Endodermal cell (in vitro differentiated cells): ENCODE measurements at regions not wholly inside any gene's neighbourhood (a gene's known extent, or its start where the extent isn't known, plus 50 kb on each side); places are given as distances from the start of the nearest gene placed in this dataset.
"Not testable (repeated sequence)": the region's sequence is repeated elsewhere in the genome, so short reads cannot be mapped to it uniquely, and the experiment has no call there.

Experiments
- DNase-seq: peaks from one replicate; pipeline ENCODE4 v3.0.0-alpha.2; 2017
- H3K27ac ChIP-seq: 2 replicates; pipeline ENCODE4 v1.5.1; 2013; ENCODE audit warnings: mild to moderate bottlenecking, low read depth, low read length, moderate library complexity
- H3K27me3 ChIP-seq: 2 replicates; pipeline ENCODE4 v1.6.1; 2013; ENCODE audit warnings: mild to moderate bottlenecking, low read length, moderate library complexity; ENCODE audit not compliant: insufficient read depth, control insufficient read depth, poor library complexity, severe bottlenecking
- H3K36me3 ChIP-seq: 2 replicates; pipeline ENCODE4 v1.7.0; 2013; ENCODE audit warnings: mild to moderate bottlenecking, low read length, moderate library complexity; ENCODE audit not compliant: control insufficient read depth, insufficient read depth
- H3K4me1 ChIP-seq: one replicate; pipeline ENCODE4 v1.7.0; 2013; ENCODE audit warnings: low read length; ENCODE audit not compliant: control insufficient read depth, insufficient read depth
- H3K4me3 ChIP-seq: 2 replicates; pipeline ENCODE4 v1.5.1; 2013; ENCODE audit warnings: mild to moderate bottlenecking, low read length, moderate library complexity
- H3K9ac ChIP-seq: 2 replicates; pipeline ENCODE4 v1.6.1; 2013; ENCODE audit warnings: mild to moderate bottlenecking, low read length, moderate library complexity; ENCODE audit not compliant: poor library complexity, severe bottlenecking; ENCODE audit errors: extremely low read depth
- H3K9me3 ChIP-seq: 2 replicates; pipeline ENCODE4 v1.6.1; 2013; ENCODE audit warnings: mild to moderate bottlenecking, low read length, moderate library complexity; ENCODE audit not compliant: control insufficient read depth
- H3K27ac Mint-ChIP-seq: 2 replicates; pipeline ENCODE4 v1.8.0; 2020; ENCODE audit warnings: mixed read lengths
- H3K27me3 Mint-ChIP-seq: 2 replicates; pipeline ENCODE4 v1.8.0; 2021; ENCODE audit warnings: mild to moderate bottlenecking, mixed read lengths; ENCODE audit not compliant: insufficient read depth
- H3K36me3 Mint-ChIP-seq: 2 replicates; pipeline ENCODE4 v1.8.0; 2020; ENCODE audit warnings: low read depth, mixed read lengths
- H3K4me1 Mint-ChIP-seq: 2 replicates; pipeline ENCODE4 v1.8.0; 2020; ENCODE audit warnings: mixed read lengths
- H3K4me3 Mint-ChIP-seq: 2 replicates; pipeline ENCODE4 v1.8.0; 2020; ENCODE audit warnings: mild to moderate bottlenecking, moderate library complexity, mixed read lengths
- H3K9me3 Mint-ChIP-seq: 2 replicates; pipeline ENCODE4 v1.8.0; 2020; ENCODE audit warnings: mild to moderate bottlenecking, mixed read lengths
- WGBS, 2 experiments: methylation state at CpG; one replicate each; pipeline versions ENCODE4 v1.1.5 to v1.1.7; 2013; ENCODE audit warnings: missing lambda C conversion rate in 2 of 2, mixed read lengths in 1 of 2; ENCODE audit not compliant: insufficient coverage in 1 of 2, insufficient read length in 1 of 2; 5-methylcytosine and 5-hydroxymethylcytosine counted together
- TF ChIP-seq, protein P1 (sequence below): fragments of 200-600 bp; sonication (generic); conservative IDR thresholded peaks from 2 replicates; pipeline ENCODE4 v1.5.0; 2021; ENCODE audit warnings: antibody characterized with exemption, mild to moderate bottlenecking

- Mint-ChIP-seq H3K4me1 (peaks cover 17% of the 10 kb centered on the region), H3K4me3 (peak overlapping the region; percentile 99), H3K27me3 (no peaks in the 10 kb centered on the region), H3K36me3 (peaks cover 27% of the 10 kb centered on the region), H3K9me3 (no peaks in the 10 kb centered on the region), H3K27ac (peak overlapping the region; percentile 88)
- H3K27me3 ChIP-seq, result no peaks in the 10 kb centered on the region
- H3K9me3 ChIP-seq, result no peaks in the 10 kb centered on the region
- TF ChIP-seq, protein P1, sequence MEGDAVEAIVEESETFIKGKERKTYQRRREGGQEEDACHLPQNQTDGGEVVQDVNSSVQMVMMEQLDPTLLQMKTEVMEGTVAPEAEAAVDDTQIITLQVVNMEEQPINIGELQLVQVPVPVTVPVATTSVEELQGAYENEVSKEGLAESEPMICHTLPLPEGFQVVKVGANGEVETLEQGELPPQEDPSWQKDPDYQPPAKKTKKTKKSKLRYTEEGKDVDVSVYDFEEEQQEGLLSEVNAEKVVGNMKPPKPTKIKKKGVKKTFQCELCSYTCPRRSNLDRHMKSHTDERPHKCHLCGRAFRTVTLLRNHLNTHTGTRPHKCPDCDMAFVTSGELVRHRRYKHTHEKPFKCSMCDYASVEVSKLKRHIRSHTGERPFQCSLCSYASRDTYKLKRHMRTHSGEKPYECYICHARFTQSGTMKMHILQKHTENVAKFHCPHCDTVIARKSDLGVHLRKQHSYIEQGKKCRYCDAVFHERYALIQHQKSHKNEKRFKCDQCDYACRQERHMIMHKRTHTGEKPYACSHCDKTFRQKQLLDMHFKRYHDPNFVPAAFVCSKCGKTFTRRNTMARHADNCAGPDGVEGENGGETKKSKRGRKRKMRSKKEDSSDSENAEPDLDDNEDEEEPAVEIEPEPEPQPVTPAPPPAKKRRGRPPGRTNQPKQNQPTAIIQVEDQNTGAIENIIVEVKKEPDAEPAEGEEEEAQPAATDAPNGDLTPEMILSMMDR, result no peak
- peak overlapping the region; percentile 97 for H3K4me3 ChIP-seq
- 88 to 93% methylated on average over 13 to 15 of the region's 15 CpGs for WGBS, 2 experiments
- no peak for DNase-seq
- H3K4me1 ChIP-seq, result no peaks in the 10 kb centered on the region
- no peak overlapping the region for H3K9ac ChIP-seq
- no peak overlapping the region for H3K27ac ChIP-seq
- peaks cover 24% of the 10 kb centered on the region for H3K36me3 ChIP-seq
These were observed 54.3 kb upstream of the ZNF254 start for GRCh38 chr19:24032651-24033050.

DNA sequence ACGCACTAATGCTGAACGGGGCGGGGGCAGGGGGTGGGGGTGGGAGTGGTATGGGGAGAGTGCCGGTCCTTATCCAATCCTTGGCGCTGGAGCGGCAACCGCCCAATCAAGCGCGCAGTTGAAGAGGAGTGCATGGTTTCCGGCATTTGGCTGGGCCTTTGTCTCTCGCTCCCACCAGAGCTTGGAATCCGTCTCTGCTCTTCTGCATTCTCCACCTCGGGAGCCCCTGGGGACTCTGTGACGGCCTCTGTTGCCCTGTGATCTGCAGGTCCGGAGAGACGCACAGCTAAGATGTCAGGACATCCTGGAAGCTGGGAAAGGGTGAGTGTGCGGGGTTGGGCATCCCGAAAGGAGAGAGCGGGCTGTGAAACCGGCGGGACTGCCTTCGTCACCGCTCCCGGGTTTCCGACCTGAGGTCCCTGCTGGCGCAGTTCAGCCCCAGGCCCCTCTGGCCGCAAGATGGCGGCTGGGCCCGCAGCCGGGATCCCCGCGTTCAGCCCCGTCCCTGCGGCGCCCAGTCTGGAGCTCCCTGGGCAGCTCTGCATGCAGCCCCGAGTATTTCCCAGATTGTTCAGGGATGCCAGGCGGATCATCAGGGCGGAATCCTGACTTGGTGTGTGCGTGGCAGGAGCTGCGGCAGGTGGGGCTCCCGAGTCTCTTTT is 53.6 kb upstream of the ZNF254 start:
- Histone ChIP-seq H3K9ac (peak overlapping the region; percentile 98), H3K27me3 (no peaks in the 10 kb centered on the region), H3K27ac (peak overlapping the region; percentile 99), H3K4me1 (no peaks in the 10 kb centered on the region), H3K4me3 (peak overlapping the region; percentile 97), H3K36me3 (peaks cover 31% of the 10 kb centered on the region), H3K9me3 (peaks cover 4% of the 10 kb centered on the region)
- 0% methylated on average over 14 to 41 of the region's 41 CpGs for WGBS, 2 experiments
- peak overlapping the region; percentile 99 for H3K4me3 Mint-ChIP-seq
- no peaks in the 10 kb centered on the region for H3K27me3 Mint-ChIP-seq
- peaks cover 17% of the 10 kb centered on the region for H3K4me1 Mint-ChIP-seq
- no peaks in the 10 kb centered on the region for H3K9me3 Mint-ChIP-seq
- peaks cover 33% of the 10 kb centered on the region for H3K36me3 Mint-ChIP-seq
- H3K27ac Mint-ChIP-seq, result peak overlapping the region; percentile 100
- peak; percentile 97 for DNase-seq
- TF ChIP-seq, protein P1, result peak; percentile 38

- H3K4me3 Mint-ChIP-seq, result peak overlapping the region; percentile 99
- Histone ChIP-seq H3K9me3 (peaks cover 9% of the 10 kb centered on the region), H3K27me3 (no peaks in the 10 kb centered on the region), H3K4me1 (no peaks in the 10 kb centered on the region), H3K4me3 (peak overlapping the region; percentile 97), H3K9ac (peak overlapping the region; percentile 98), H3K27ac (peak overlapping the region; percentile 99), H3K36me3 (peaks cover 37% of the 10 kb centered on the region)
- H3K4me1 Mint-ChIP-seq, result peaks cover 17% of the 10 kb centered on the region
- WGBS, 2 experiments, result 0% methylated on average over 13 to 15 of the region's 15 CpGs
- DNase-seq, result no peak
- no peaks in the 10 kb centered on the region for H3K9me3 Mint-ChIP-seq
- peak overlapping the region; percentile 100 for H3K27ac Mint-ChIP-seq
- TF ChIP-seq, protein P1, result peak; percentile 1
- H3K27me3 Mint-ChIP-seq, result no peaks in the 10 kb centered on the region
- H3K36me3 Mint-ChIP-seq, result peaks cover 39% of the 10 kb centered on the region
These were observed 53.0 kb upstream of the ZNF254 start for GRCh38 chr19:24033963-24034342.

DNA sequence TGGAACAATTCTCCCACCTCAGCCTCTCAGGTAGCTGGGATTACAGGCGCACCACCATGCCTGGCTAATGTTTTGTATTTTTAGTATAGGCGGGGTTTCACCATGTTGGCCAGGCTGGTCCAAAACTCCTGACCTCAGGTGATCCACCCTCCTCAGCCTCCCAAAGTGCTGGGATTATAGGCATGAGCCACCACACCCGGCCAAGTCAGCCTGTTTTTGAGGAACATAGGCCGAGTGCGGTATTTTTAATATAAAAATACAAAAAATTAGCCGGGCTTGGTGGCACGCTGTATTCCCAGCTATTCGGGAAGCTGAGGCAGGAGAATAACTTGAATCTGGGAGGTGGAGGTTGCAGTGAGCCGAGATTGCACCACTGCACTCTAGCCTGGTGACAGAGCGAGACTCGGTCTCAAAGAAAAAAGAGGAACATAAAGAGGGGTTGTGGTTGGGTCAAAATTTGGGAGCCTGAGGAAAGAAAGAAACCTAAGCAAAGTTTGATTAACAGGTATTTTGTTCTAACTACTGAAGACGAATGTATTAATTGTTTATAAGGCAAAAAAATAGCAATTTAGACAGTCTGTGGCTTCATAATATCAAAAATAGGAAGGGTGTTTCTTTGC is 51.6 kb upstream of the ZNF254 start:
- not testable (repeated sequence) for H3K27ac Mint-ChIP-seq, DNase-seq, H3K9me3 Mint-ChIP-seq, H3K9ac ChIP-seq, H3K27ac ChIP-seq, H3K4me1 ChIP-seq, H3K27me3 ChIP-seq, H3K27me3 Mint-ChIP-seq
- H3K4me3 ChIP-seq, result peak overlapping the region; percentile 97
- Mint-ChIP-seq H3K4me1 (peaks cover 17% of the 10 kb centered on the region), H3K4me3 (peak overlapping the region; percentile 99), H3K36me3 (peaks cover 53% of the 10 kb centered on the region)
- H3K36me3 ChIP-seq, result peaks cover 51% of the 10 kb centered on the region
- H3K9me3 ChIP-seq, result peaks cover 15% of the 10 kb centered on the region
- WGBS, 2 experiments, result 87 to 88% methylated on average over 9 to 12 of the region's 12 CpGs
